GM04504 (cell line): ENCODE measurements at regions not wholly inside any gene's neighbourhood (a gene's known extent, or its start where the extent isn't known, plus 50 kb on each side); places are given as distances from the start of the nearest gene placed in this dataset.
"Not testable (repeated sequence)": the region's sequence is repeated elsewhere in the genome, so short reads cannot be mapped to it uniquely, and the experiment has no call there.

ENCODE experiments used
- DNase-seq: peaks from one replicate; pipeline ENCODE4 v3.0.0-alpha.2; 2012; ENCODE audit warnings: low read depth

DNA sequence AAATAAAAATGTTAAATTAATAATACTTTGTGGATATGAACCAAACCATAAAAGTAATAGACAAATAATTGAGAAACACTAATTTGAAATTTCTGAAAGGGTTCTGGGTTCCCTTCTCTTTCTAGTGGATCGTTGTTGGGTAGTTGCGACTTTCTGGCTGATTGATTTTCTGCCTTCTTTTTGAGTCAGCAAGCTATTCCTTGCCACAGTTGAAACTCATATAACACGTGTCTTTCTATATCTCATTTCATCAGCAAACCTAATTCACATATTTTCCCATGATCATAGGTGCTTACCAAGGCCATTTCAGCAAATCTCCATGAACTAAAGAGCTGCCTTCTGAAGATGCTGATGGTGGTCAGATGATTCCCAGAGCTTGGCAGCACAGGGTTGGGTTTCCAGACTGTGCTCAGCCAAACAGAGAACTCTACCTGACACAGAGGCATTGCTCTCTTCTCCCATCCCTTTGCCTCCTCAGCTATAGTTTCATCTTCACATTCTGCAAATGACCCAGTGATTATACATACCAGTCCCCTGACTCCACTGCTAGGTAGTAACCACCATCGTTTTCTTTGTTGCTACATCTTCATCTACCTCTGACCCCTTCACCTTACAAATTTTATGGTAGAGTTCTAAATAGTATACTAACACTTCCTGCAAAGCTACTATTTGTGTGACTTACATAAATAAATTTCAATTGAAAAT lies 383.9 kb upstream of the DPH6 start:
- DNase-seq: no peak

- no peak for DNase-seq
Observed at GRCh38 chr15:35931799-35932341, 385.9 kb upstream of the DPH6 start.

- no peak for DNase-seq
Observed at GRCh38 chr15:35932531-35932930, 386.6 kb upstream of the DPH6 start.

GRCh38 chr15:35933531-35933930 lies 387.6 kb upstream of the DPH6 start:
- no peak for DNase-seq

DNA sequence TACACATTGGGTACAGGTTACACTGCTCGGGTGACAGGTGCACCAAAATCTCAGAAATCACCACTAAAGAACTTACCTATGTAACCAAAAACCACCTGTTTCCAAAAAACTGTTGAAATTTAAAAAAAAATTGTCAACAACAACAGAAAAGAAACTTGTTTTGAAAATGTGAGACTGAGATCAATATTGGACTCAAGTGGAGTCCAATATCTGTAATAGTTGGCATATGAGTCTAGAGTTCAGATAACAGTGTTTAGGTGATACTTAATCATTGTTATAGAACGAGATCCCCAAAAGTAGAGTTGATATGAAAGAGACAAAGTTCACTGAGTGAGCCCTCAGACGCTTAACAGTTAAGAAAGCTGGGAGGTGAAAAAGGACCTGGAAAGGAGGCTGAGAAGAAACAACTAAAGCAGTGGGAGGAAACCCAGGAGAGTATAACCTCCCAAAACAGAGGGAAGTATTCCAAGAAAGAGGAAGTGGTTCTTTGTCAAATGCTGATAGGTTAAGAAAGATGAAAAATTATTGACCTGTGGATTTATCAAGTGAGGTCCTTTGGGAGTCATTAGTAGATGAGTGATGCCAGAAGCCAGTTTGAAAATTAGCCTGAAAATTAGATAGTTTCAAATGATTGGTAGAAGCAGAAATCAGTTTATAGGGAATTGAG lies 388.6 kb upstream of the DPH6 start:
- no peak for DNase-seq

DNA sequence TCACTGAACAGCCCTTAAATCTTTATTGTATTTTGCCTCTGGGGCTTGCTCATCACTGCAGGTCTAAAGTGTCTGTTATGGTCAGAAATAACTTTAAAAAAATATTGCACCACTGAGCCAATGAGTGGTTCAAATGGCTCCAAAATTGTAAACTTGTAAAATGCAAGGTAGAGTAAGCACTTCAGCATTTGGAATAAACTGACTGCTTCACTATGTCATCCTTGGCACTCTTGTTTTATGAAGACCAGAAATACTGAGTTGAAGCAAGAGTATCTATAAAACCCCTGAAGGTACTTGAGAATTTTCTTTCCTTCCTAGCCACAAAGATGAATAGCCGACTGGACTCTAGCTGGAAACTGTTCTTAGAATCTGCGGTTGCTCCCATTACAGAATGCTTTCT lies 390.3 kb upstream of the DPH6 start:
- no peak for DNase-seq

GRCh38 chr15:35937380-35937779 lies 391.4 kb upstream of the DPH6 start:
- no peak for DNase-seq

- DNase-seq: no peak
Observed at GRCh38 chr15:35944945-35945585, 399.1 kb upstream of the DPH6 start.

DNA sequence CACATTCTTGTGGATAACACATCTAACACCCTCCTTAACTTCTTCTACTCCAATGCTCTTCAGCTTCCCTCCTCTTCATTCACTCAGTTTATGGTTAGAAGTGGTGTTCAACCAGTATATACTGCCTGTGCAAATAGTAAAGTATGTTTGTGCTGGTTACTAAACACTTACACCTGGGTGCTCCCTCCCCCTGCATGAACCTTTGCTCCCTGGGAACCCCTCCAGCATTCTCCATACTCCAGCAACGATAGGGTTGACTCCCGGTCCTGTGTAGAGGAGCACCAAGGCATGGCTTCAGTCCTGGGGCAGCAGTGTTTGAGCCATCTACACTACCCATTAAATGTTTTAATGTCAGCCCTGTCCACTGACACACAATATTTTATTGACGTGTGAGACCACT lies 407.5 kb upstream of the DPH6 start:
- DNase-seq: no peak

DNA sequence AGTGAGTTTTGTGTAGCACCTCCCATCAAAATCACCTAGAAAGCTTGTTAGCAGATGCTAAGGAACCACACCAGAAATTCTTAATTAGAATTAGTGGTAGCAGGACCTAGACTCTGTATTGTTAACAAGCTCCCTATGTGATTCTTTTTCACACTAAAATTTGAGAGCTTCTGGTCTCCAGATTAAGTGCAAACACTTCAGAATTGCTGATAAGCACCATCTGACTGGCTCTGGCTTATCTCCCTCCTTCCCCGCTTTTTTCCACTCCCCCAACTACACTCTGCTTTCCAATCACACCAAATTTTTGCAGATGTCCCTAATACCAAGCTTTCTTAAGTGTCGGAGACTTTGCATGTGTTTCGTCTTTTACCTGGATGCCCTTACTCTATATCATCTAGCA lies 410.1 kb upstream of the DPH6 start:
- no peak for DNase-seq

DNA sequence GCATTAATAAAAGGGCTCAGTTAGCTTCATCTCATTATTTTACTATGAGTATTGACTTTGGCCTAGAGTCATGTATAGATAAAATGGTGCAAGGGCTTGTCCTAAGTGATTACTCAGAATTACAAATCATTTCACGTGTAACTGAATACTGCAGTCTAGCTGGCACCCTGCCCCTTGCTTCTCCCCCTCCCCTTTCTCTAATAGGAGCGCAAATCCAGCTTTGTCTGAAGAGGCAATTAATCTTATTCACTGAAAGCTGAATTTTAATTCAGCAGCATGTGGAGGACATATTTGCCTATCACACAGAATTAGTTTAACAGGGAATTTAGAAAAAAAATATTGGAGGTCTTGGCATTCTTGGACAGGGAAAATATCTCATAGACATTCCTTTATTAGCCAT lies 412.1 kb upstream of the DPH6 start:
- DNase-seq: no peak

DNA sequence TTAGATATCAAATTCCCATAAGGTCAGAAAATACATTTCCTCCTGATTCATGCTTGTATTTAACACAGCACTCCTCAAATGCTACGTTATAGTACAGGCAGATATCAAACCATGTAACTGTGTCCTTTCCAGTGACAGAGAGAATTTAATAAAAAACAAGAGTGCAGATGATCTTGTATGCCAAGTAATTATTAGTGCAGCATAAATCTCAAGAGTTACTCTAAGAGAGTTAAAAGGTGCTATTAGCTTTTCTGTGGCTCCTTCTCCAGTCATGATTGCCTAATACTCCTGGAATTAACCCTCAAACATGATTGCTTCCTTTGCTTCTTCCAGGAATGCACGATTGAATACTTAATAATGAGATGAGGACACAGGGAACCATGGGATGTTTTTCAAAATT lies 413.0 kb upstream of the DPH6 start:
- no peak for DNase-seq

GRCh38 chr15:35963326-35963725 lies 417.4 kb upstream of the DPH6 start:
- no peak for DNase-seq

DNA sequence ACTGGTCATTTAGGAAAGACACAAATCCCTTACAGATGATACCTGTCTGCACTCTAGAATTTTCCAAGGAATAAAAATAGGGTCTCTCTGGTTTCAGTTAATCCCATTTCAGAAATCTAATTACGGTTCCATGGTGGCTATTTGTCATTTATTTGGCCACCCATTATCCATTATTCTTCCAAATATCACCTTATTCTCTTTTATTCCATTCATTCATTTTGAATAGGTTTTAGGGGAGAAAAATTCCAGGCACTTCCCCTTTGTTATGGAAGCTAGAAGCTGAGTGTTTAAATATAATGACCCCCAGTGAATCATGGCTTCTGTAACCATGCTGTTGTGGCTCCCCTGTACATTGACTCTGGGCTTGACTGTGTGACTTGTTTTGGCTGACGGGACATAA lies 420.8 kb upstream of the DPH6 start:
- DNase-seq: no peak

DNA sequence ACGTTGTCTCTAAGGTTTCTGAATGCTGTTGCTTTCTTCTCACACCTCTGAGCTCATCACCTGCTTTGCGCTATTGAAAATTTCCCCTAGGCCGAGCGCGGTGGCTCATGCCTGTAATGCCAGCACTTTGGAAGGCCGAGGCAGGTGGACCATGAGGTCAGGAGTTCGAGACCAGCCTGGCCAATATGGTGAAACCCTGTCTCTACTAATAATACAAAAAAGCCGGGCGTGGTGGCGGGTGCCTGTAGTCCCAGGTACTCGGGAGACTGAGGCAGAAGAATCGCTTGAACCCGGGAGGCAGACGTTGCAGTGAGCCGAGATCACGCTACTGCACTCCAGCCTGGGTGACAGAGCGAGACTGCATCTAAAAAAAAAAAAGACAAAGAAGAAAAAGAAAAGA lies 422.0 kb upstream of the DPH6 start:
- not testable (repeated sequence) for DNase-seq

GRCh38 chr15:35973029-35973428 lies 427.1 kb upstream of the DPH6 start:
- DNase-seq: no peak

- no peak for DNase-seq
Observed at GRCh38 chr15:35974052-35974451, 428.1 kb upstream of the DPH6 start.

- DNase-seq: no peak
Observed at GRCh38 chr15:35975941-35976340, 430.0 kb upstream of the DPH6 start.

GRCh38 chr15:35979608-35980007 lies 433.6 kb upstream of the DPH6 start:
- no peak for DNase-seq

GRCh38 chr15:35980719-35981118 lies 434.8 kb upstream of the DPH6 start:
- no peak for DNase-seq

DNA sequence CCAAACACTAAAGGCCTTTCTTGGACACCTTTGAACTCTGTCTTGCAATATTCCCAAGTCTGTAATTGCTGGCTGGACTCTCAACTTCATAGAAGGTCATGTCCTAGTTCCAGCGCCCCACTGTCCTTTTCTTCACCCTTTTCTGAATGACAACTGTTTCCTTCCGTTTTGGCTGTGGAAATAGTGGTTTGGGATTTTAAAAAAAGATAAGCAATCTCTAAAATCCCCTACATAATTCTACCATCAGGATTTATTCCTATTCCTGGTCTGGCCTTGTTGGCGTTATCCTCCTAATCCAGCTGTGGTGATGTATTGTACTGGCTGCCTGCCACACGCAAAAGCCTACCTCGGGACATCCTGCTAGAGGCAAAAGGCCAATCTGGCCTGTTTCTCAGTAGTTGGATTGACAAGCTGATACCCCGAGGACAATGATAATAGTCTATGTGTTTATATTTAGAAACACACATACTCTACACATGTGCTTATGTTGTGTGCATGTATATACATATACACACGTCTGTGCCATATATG lies 440.3 kb upstream of the DPH6 start:
- no peak for DNase-seq

DNA sequence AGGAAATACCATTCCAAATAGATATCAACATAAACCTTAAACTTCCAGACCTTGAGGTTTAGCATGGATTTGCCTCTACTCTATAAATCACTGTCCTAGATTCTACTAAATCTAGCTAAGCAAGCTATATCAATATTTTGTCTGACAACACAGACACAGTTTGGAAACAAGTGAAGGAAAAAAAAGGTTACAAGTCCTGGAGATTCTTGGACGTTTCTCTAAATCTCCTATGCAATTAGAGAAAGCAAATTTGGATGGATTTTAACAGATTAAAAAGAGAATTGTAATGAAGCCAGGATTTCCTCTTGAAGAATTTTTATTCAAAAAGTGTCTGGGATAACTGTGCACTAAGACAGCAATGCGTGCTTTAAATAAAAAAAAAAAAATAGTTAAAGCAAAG lies 441.1 kb upstream of the DPH6 start:
- DNase-seq: no peak

GRCh38 chr15:35991386-35991785 lies 445.4 kb upstream of the DPH6 start:
- DNase-seq: no peak
